ENCODE measurements at regions not wholly inside any gene's neighbourhood (a gene's known extent, or its start where the extent isn't known, plus 50 kb on each side); places are given as distances from the start of the nearest gene placed in this dataset.

GRCh38 chr6:71619836-71620235 is 266.5 kb upstream of the RIMS1 start:
- no peak for TF ChIP-seq CTCF (IDR thresholded peaks at IDR 0.05; ENCODE audit: low read length)
- no peak for TF ChIP-seq EZH2phosphoT487 (IDR thresholded peaks at IDR 0.05; ENCODE audit: low read length)
- TF ChIP-seq EZH2 (optimal IDR thresholded peaks at IDR 0.05; ENCODE audit: low read depth, low read length) = no peak

Measured in MM.1S (cell line).